SK-N-SH (cell line): ENCODE measurements at regions not wholly inside any gene's neighbourhood (a gene's known extent, or its start where the extent isn't known, plus 50 kb on each side); places are given as distances from the start of the nearest gene placed in this dataset.

ENCODE experiments used
- CTCF ChIA-PET: fragments of 300-600, 350-600 bp; formaldehyde crosslinking; extraction: SDS; loops from one replicate; lab custom pipeline; 2021; lab: Yijun Ruan, JAX
- POLR2A ChIA-PET: fragments of 350-600 bp; sonication (Branson Sonifier 250); formaldehyde crosslinking; extraction: SDS; loops from one replicate; lab custom pipeline; 2020; ENCODE audit warnings: antibody characterized with exemption, inconsistent platforms; lab: Yijun Ruan, JAX
- DNase-seq: peaks from one replicate; pipeline ENCODE4 v3.0.0; 2012
- H2AFZ ChIP-seq: fragments of 200-600 bp; sonication (generic); 2 replicates; pipeline ENCODE4 v1.8.1; 2016; ENCODE audit warnings: antibody characterized with exemption, mild to moderate bottlenecking, low read depth
- H3F3A ChIP-seq: fragments of 200-600 bp; sonication (generic); replicated peaks from 2 replicates; pipeline ENCODE3; 2016; ENCODE audit warnings: antibody characterized with exemption, mild to moderate bottlenecking; ENCODE audit not compliant: insufficient read depth
- H3K27ac ChIP-seq, 2 experiments: fragments of 200-500 bp in 1 of 2; fragments of 200-600 bp in 1 of 2; sonication (Bioruptor generic) in 1 of 2; sonication (generic), shearing (Covaris generic) in 1 of 2; 2 replicates each; pipeline versions ENCODE4 v1.5.1 to v1.6.1; 2014 to 2016; ENCODE audit warnings: low read depth in 2 of 2, inconsistent platforms in 1 of 2, low read length in 1 of 2, mild to moderate bottlenecking in 1 of 2, mixed read lengths in 1 of 2
- H3K27me3 ChIP-seq: fragments of 200-600 bp; sonication (generic), shearing (Covaris generic); 2 replicates; pipeline ENCODE4 v1.6.1; 2016; ENCODE audit warnings: mixed run types; ENCODE audit not compliant: insufficient read depth
- H3K36me3 ChIP-seq, 2 experiments: fragments of 200-500 bp in 1 of 2; fragments of 200-600 bp in 1 of 2; sonication (Bioruptor generic) in 1 of 2; sonication (generic) in 1 of 2; replicated peaks in 1 of 2; 2 replicates each; pipeline versions ENCODE3 to v1.5.1; 2014 to 2016; ENCODE audit warnings: low read length in 1 of 2, mild to moderate bottlenecking in 1 of 2; ENCODE audit not compliant: insufficient read depth in 2 of 2, control insufficient read depth in 1 of 2
- H3K4me1 ChIP-seq, 2 experiments: fragments of 200-500 bp in 1 of 2; fragments of 200-600 bp in 1 of 2; sonication (Bioruptor generic) in 1 of 2; sonication (generic), shearing (Covaris generic) in 1 of 2; 2 replicates each; pipeline versions ENCODE4 v1.5.1 to v1.6.1; 2014 to 2016; ENCODE audit warnings: low read depth in 1 of 2, low read length in 1 of 2, mixed run types in 1 of 2; ENCODE audit not compliant: insufficient read depth in 2 of 2, control insufficient read depth in 1 of 2
- H3K4me2 ChIP-seq: fragments of 200-600 bp; sonication (generic), shearing (Covaris generic); 2 replicates; pipeline ENCODE4 v1.6.1; 2017; ENCODE audit warnings: mixed run types
- H3K4me3 ChIP-seq, 2 experiments: fragments of 200-500 bp in 1 of 2; fragments of 200-600 bp in 1 of 2; sonication (Bioruptor generic) in 1 of 2; sonication (generic), shearing (Covaris generic) in 1 of 2; 2 replicates each; pipeline versions ENCODE4 v1.5.1 to v1.8.1; 2014 to 2016; ENCODE audit warnings: low read depth in 2 of 2, inconsistent platforms in 1 of 2, low read length in 1 of 2, mild to moderate bottlenecking in 1 of 2, mixed read lengths in 1 of 2, moderate library complexity in 1 of 2
- H3K79me2 ChIP-seq: fragments of 200-600 bp; sonication (generic); 2 replicates; pipeline ENCODE4 v1.8.1; 2017; ENCODE audit warnings: mild to moderate bottlenecking; ENCODE audit not compliant: insufficient read depth
- H3K9ac ChIP-seq: fragments of 200-600 bp; sonication (generic); 2 replicates; pipeline ENCODE4 v1.6.1; 2017; ENCODE audit warnings: mixed run types
- H3K9me2 ChIP-seq: fragments of 200-600 bp; sonication (generic); 2 replicates; pipeline ENCODE4 v1.6.1; 2017; ENCODE audit warnings: mixed run types
- H3K9me3 ChIP-seq: fragments of 200-600 bp; sonication (generic); 2 replicates; pipeline ENCODE4 v1.6.1; 2017; ENCODE audit warnings: mixed run types, mild to moderate bottlenecking, moderate library complexity
- H4K20me1 ChIP-seq: fragments of 200-600 bp; sonication (generic); 2 replicates; pipeline ENCODE4 v1.6.1; 2017; ENCODE audit warnings: mild to moderate bottlenecking, mixed run types; ENCODE audit not compliant: insufficient read depth
- ELF1 ChIP-seq: IDR thresholded peaks from 2 replicates; pipeline ENCODE4 v1.4.0; 2012
- EZH2phosphoT487 ChIP-seq: fragments of 200-600 bp; sonication (generic); IDR thresholded peaks from 2 replicates; pipeline ENCODE4 v1.6.1; 2017; ENCODE audit warnings: low read depth, mixed run types, mild to moderate bottlenecking, antibody characterized with exemption, moderate library complexity, borderline replicate concordance
- GATA2 ChIP-seq: sonication (generic); formaldehyde crosslinking; IDR thresholded peaks from 2 replicates; pipeline ENCODE4 v1.5.0; 2020; ENCODE audit warnings: mild to moderate bottlenecking, missing genetic modification reagents
- MEF2A ChIP-seq: IDR thresholded peaks from 2 replicates; pipeline ENCODE4 v1.4.0; 2012; ENCODE audit warnings: low read depth, borderline replicate concordance
- NRF1 ChIP-seq: IDR thresholded peaks from 2 replicates; pipeline ENCODE4 v1.6.1; 2012; ENCODE audit warnings: low read depth, mild to moderate bottlenecking, low read length
- RAD21 ChIP-seq: IDR thresholded peaks from 2 replicates; pipeline ENCODE4 v1.6.1; 2012; ENCODE audit warnings: mild to moderate bottlenecking, low read length
- RCOR1 ChIP-seq: fragments of 150-350 bp; IDR thresholded peaks from 2 replicates; pipeline ENCODE4 v1.6.1; 2017; ENCODE audit warnings: antibody characterized with exemption, low read length
- RFX5 ChIP-seq: IDR thresholded peaks from 2 replicates; pipeline ENCODE4 v1.6.1; 2012; ENCODE audit warnings: mild to moderate bottlenecking, improper control_type of control experiment, low read length
- RXRA ChIP-seq: IDR thresholded peaks from 2 replicates; pipeline ENCODE4 v1.4.0; 2012; ENCODE audit warnings: low read depth, mild to moderate bottlenecking, borderline replicate concordance
- TAF1 ChIP-seq: IDR thresholded peaks from 2 replicates; pipeline ENCODE4 v1.6.1; 2012; ENCODE audit warnings: low read depth, mild to moderate bottlenecking, low read length, moderate library complexity, borderline replicate concordance
- TCF12 ChIP-seq: IDR thresholded peaks from 2 replicates; pipeline ENCODE4 v1.4.0; 2012
- TEAD4 ChIP-seq: IDR thresholded peaks from 2 replicates; pipeline ENCODE4 v1.4.0; 2012; ENCODE audit warnings: mild to moderate bottlenecking, borderline replicate concordance; ENCODE audit not compliant: insufficient read depth
- WGBS: methylation state at CpG from one replicate; pipeline ENCODE4 v1.1.6; 2017; ENCODE audit warnings: low lambda C conversion rate; 5-methylcytosine and 5-hydroxymethylcytosine counted together
- TF ChIP-seq, protein P1 (sequence below): fragments of 150-350 bp; IDR thresholded peaks from 2 replicates; pipeline ENCODE4 v1.6.1; 2017; ENCODE audit warnings: antibody characterized with exemption, low read length, low read depth, borderline replicate concordance
- TF ChIP-seq, protein P2 (sequence below): IDR thresholded peaks from 2 replicates; pipeline ENCODE4 v1.4.0; 2012; ENCODE audit warnings: low read depth
- TF ChIP-seq, protein P3 (sequence below): IDR thresholded peaks from 2 replicates; pipeline ENCODE4; 2012
- TF ChIP-seq, protein P4 (sequence below): IDR thresholded peaks from 2 replicates; pipeline ENCODE4 v1.4.0; 2012; ENCODE audit warnings: low read depth, borderline replicate concordance

DNA sequence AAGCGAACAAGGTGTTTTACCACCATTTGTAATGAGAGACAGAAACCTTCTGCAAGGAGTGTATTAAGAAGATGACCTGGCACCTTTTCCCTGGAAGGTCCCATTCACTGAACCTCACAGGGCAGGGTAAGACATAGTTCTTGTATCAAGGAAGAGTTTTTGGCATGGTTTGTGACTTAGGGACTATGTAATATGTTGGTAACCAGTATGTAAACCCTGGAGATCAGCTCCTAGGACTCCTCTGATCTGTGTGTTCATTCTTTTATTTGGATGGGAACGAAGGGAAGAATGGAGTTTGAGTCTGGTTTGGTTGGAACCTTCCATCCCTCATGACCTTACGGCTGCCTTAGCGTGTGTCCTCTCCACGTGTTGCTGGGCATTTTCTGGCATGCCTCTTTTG lies 175.4 kb downstream of the CAND1 start:
- no peak for DNase-seq
- Histone ChIP-seq H2AFZ (no peak overlapping the region), H4K20me1 (no peaks in the 10 kb centered on the region), H3K9me2 (no peaks in the 10 kb centered on the region), H3K79me2 (no peaks in the 10 kb centered on the region), H3K4me1 (peaks cover 6 to 8% of the 10 kb centered on the region in 2 experiments; a peak in 3 of 4 replicates), H3K4me3 (no peak overlapping the region), H3K4me2 (no peak overlapping the region), H3K9me3 (no peaks in the 10 kb centered on the region), H3K36me3 (no peaks in the 10 kb centered on the region), H3K27me3 (no peaks in the 10 kb centered on the region), H3F3A (no peaks in the 10 kb centered on the region), H3K9ac (no peak overlapping the region), H3K27ac (no peak overlapping the region)
- 57% methylated on average over 5 of the region's 5 CpGs for WGBS
- ChIA-PET POLR2A (no interaction called here), CTCF (interaction anchor here (1.9 kb wide), 1 partner anchor 14 kb away, joined by 6 read pairs; no protein-coding TSS in a partner anchor)
- TF ChIP-seq RCOR1 (no peak), RXRA (no peak), MEF2A (no peak), RAD21 (no peak), EZH2phosphoT487 (no peak), NRF1 (no peak), RFX5 (no peak), TAF1 (no peak), GATA2 (CRISPR knock-in tag) (no peak), ELF1 (no peak)
- TF ChIP-seq, protein P1, sequence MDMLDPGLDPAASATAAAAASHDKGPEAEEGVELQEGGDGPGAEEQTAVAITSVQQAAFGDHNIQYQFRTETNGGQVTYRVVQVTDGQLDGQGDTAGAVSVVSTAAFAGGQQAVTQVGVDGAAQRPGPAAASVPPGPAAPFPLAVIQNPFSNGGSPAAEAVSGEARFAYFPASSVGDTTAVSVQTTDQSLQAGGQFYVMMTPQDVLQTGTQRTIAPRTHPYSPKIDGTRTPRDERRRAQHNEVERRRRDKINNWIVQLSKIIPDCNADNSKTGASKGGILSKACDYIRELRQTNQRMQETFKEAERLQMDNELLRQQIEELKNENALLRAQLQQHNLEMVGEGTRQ, result no peak
- TF ChIP-seq, protein P2, sequence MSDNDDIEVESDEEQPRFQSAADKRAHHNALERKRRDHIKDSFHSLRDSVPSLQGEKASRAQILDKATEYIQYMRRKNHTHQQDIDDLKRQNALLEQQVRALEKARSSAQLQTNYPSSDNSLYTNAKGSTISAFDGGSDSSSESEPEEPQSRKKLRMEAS, result no peak
- TF ChIP-seq, protein P3, sequence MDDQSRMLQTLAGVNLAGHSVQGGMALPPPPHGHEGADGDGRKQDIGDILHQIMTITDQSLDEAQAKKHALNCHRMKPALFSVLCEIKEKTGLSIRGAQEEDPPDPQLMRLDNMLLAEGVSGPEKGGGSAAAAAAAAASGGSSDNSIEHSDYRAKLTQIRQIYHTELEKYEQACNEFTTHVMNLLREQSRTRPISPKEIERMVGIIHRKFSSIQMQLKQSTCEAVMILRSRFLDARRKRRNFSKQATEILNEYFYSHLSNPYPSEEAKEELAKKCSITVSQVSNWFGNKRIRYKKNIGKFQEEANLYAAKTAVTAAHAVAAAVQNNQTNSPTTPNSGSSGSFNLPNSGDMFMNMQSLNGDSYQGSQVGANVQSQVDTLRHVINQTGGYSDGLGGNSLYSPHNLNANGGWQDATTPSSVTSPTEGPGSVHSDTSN, result no peak

DNA sequence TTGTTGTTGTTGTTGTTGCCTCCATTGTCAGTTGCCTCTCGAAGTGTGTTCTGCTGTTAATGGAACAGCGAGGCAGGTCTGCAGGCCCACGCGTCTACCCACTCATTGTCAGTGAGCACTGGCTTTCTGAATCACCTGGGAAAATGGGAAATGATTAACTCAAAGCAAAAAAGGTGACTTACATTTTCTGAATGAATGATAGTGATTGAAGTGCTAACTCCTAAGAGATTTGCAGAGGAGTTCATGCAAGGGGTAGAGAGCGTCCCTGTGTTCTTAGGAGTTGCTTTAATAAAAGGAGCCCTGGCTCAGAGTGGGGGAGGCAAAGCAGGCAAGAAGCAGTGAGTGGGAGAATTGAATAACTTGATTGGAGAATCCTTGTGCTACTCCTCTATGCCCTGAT lies 177.6 kb downstream of the CAND1 start:
- Histone ChIP-seq H4K20me1 (no peaks in the 10 kb centered on the region), H3K4me3 (no peak overlapping the region), H3K9me2 (no peaks in the 10 kb centered on the region), H3K4me2 (no peak overlapping the region), H2AFZ (no peak overlapping the region), H3K79me2 (no peaks in the 10 kb centered on the region), H3K4me1 (peaks cover 6 to 16% of the 10 kb centered on the region in 2 experiments; a peak in 3 of 4 replicates), H3K36me3 (no peaks in the 10 kb centered on the region), H3K27me3 (no peaks in the 10 kb centered on the region), H3K27ac (no peak overlapping the region), H3K9ac (no peak overlapping the region), H3F3A (no peaks in the 10 kb centered on the region), H3K9me3 (no peaks in the 10 kb centered on the region)
- DNase-seq, result no peak
- ChIA-PET CTCF (no interaction called here), POLR2A (no interaction called here)
- TF ChIP-seq TEAD4 (no peak), TCF12 (no peak), RXRA (no peak)
- TF ChIP-seq, protein P4, sequence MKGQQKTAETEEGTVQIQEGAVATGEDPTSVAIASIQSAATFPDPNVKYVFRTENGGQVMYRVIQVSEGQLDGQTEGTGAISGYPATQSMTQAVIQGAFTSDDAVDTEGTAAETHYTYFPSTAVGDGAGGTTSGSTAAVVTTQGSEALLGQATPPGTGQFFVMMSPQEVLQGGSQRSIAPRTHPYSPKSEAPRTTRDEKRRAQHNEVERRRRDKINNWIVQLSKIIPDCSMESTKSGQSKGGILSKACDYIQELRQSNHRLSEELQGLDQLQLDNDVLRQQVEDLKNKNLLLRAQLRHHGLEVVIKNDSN, result no peak
- TF ChIP-seq, protein P2, result no peak
- WGBS, result 84% methylated on average over 5 of the region's 5 CpGs
